GM19238 (cell line): ENCODE measurements at regions not wholly inside any gene's neighbourhood (a gene's known extent, or its start where the extent isn't known, plus 50 kb on each side); places are given as distances from the start of the nearest gene placed in this dataset.

Experiments used
- DNase-seq: peaks from one replicate; pipeline ENCODE4 v3.0.0; 2011; ENCODE audit warnings: low spot score; ENCODE audit not compliant: insufficient read length

GRCh38 chr6:169082817-169083507 is 170.7 kb downstream of the THBS2 start:
- no peak for DNase-seq

- no peak for DNase-seq
Observed at GRCh38 chr6:169082093-169082492, 171.6 kb downstream of the THBS2 start.

DNA sequence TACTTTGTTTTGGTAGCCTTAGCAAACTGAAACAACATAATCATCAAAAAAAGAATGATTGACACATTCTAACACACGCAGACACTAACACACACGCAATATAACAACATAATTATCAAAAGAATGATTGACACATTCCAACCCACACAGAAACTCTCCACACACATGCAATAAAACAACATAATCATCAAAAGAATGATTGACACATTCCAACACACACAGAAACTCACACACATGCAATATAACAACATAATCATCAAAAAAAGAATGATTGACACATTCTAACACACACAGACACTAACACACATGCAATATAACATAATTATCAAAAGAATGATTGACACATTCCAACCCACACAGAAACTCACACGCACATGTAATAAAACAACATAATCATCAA is 172.4 kb downstream of the THBS2 start:
- DNase-seq: no peak

DNA sequence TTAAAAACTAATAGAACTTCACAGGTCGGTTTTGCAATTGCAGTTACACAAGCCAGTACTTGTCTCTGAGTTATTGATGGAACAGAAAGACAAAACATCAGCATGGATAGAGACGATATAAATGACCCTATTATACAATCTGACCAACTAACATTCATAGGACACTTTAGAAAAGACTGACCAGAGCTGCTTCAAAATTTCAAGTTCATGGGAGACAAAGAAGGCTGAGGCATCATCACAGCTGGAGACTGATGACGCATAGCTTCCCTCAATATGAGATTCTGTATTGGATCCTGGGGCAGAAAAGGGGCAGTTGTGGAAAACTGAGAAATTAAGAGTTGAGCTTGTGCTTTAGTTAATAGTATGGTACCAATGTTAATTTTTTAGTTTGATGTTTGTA is 174.0 kb downstream of the THBS2 start:
- DNase-seq: no peak

DNA sequence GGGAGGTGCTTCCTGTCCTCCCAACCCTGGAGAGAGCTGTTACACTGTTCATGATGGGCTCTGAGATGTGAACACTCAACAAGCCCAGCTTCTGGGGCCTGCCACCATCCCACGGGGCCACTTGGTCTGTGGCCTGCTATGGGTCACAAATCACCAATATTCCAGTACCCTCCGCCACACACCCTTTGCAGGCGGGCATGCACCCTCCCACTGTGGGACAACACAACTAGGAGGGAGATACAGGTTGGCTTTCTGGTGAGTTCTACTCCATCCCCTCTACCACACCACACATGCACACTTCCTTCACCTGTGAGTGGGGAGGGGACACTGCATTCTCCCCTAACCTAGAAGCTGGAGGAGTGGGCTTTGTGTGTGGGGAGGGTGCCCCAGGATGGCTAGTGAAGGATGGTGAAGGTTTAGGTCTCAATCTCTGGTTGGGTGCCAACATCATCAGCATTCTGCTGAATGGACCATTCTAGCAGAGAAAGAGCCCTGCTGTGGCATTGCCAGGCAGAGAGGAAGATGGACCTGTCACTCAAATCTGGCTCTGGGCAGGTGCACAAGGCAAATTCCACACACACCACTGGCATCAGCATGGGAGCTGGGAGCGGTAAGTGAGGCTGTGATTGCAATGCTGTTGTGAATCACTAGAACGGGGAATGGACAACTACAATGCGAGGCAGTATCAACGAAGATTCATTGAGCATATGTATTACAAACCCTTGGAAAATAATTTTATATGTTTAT is 175.1 kb downstream of the THBS2 start:
- no peak for DNase-seq

GRCh38 chr6:169075915-169076654 is 177.6 kb downstream of the THBS2 start:
- no peak for DNase-seq

DNA sequence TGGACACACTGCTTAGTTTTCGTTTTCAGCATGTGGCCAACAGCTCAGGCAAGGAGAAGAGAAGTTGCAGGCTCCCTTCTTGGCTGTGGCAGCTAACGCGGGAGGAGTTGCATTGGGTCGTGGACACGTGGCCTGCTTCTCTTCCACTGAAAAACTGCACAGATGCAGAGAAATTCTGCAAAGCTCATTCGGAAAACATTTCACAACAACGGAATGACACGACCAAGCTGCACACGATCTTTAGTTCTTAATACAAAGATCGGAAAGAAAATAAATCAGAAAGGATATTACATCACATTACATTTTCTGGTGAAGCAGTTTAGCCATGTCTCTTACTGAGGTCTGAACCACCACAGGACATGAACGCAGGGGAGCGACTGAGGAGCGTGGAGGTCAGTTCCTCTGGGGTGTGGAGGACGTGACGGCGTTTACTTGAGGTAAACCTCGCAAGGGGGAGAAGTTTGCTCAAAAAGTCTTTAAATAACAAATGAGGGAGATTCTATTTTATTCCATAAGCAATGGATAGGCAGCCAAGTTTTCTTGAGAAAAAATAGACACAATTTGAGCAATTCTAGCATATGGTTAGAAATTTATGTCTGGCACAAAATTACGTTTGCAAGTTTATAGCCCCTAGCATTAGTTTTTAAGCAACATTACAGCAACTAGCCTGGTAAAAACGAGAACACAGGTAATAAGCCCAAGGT is 178.3 kb downstream of the THBS2 start:
- DNase-seq: no peak

DNA sequence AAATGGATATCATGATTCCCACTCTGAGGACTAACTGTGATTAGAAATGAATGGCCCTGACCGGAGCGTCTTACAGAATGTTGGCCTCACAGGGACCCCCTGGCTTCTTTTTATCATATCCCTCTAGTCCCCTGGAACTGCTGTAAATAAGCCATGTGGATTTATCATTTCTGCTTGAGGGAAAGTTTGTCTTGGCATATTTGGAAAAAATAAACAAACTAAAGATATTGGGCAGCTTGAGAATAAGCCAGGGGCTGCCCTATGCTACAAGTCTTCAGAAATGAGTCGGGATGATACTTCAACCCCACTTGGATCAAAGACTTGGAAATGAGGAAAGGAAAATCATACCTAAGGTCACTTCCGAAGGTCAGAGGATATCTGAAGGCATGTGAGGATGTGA is 179.1 kb downstream of the THBS2 start:
- no peak for DNase-seq

GRCh38 chr6:169073311-169073710 is 180.3 kb downstream of the THBS2 start:
- DNase-seq: no peak

DNA sequence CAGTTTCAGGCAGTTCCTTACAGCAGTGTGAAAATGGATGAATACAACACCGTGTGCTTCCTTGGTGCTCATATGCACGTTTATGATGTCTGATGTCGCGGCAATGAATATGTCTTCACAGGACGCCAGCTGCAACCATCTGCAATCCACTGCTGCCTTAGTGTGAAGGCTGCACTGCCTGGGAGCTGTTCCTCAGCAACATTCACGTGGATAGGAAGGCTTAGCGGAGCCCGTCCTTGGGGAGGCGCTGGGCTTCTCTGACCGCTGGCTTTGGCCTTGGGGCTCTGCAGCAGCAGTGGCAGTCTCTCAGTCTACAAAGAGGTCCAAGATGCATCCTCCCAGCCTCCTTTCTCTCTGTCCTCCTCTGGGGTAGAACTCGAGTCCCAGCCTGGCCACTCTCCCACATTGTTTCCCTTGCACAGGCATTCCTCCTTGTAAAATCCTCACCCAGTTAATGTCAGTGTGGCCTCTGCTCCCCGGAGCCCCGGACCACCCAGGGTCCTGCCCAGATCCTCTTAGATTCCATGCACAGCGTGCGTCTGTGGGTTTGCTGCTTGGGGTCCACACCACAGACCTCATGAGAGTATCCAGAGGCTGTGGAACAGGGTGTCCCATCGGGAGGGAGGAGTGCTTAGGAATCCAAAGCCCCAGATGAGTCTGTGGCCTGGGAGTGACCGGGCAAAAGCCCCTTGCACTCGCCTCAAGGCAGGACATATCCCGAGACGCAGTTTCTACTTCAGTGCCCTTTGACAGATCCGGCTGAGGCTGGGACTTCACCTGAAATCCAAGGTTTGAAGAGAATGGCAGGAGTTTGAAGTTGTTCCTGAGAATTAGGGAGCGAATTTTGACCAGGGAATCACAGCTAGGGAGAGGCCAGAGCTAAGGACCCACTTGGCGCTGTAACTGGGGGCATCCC is 181.3 kb downstream of the THBS2 start:
- no peak for DNase-seq

DNA sequence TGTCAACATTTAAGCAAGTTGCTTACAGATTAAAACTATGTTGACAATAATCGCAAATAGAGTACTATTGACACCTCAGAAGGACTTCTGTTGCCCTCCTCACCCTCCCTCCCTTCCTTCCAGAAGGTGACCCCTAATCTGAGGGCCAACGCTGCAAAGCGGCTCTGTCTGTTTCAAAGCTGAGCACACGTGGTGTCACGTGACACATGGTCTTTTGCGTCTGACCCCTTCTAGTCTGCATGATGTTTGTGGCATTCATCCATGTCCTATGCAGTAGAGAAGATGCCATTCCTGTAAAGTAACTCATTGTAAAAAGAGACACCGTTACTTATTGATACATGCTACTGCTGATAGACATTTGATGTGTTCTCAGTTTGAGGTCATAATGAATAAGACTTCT is 182.3 kb downstream of the THBS2 start:
- no peak for DNase-seq

DNA sequence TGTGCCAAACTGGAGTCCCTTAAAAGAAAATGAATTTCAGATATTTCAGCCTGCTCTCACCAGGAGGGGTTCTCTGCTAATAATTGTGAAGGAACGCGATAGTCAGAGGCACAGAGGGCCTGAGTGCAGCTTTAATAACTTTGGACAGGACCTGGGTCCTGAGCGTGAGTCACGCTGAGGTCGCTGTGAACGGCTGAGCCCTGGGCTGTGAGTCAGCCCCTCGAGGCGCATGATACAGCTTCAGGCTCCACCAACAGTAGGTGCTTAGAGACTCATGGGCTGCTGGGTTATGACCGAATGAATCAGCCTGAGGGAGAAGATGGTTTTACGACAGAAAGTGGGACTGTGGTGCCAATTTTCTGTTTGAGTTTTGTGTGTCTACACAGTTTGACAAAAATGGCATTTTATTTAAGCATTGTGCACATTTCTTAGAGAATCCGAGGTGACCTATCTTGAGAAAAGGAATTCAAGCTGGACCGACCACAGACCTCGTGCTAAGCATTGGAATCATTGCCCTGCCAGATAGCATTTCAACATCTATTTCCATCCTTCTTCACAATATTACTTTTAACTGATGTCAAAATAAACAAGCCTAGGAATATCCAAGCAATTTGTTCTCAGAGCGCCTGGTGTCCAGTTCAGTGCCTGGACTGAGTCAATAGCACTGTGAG is 183.0 kb downstream of the THBS2 start:
- no peak for DNase-seq

GRCh38 chr6:169069356-169069755 is 184.3 kb downstream of the THBS2 start:
- no peak for DNase-seq

GRCh38 chr6:169064194-169064593 is 189.5 kb downstream of the THBS2 start:
- no peak for DNase-seq

GRCh38 chr6:169062272-169062671 is 191.4 kb downstream of the THBS2 start:
- no peak for DNase-seq

DNA sequence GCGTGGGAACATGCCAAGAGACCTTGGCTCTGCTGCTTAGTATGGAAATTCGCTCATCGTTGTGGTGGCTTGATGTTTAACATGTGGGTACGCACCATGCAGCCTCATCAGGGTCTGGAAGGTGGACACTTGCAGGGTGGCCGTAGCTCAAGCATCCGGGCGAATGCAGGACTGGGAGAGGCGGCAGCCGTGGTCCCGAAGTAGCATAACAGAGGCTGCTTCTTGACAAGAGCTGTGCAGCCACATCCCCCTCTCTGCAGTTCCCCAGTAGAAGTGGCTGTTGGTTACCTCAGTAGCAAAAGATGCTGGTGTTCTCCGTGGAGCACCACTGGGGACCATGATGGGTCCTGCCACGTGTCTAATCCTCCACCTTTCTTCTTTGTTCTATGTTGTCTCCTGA is 195.0 kb downstream of the THBS2 start:
- no peak for DNase-seq

GRCh38 chr6:169052462-169052861 is 201.2 kb downstream of the THBS2 start:
- no peak for DNase-seq

- DNase-seq: no peak
Observed at GRCh38 chr6:169051371-169051770, 202.3 kb downstream of the THBS2 start.

GRCh38 chr6:169048865-169049205 is 204.8 kb downstream of the THBS2 start:
- no peak for DNase-seq

DNA sequence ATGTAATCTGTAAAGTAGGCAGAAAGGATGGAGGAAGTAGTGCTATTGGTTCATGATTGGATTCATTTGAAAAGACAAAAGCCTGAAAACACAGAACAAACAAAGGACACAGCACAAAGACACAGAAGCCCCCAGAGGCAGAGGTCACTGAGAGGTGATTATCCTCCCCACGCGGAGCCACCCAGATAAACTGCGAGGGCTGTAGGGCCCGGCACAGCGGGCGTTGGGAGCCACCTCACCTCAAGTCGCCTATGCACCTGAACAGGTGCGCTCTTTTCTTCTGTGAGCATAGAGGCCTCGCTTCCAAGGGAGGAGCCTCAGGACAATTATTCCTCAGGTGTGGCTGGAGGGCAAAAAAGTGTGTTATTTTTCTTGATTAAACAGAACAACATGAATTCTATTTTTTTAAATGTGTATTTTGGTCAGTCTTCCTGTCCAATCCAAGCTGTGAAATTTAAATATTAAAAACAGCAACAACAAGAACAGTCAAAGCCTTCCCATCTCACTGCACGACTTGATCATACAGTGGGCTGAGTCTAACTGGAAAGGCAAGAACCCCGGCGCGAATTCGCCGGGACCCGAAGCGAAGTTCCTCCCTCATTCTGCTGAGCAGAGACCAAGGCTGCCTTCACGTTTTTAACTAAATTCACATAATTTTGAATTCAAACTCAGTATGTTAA is 205.3 kb downstream of the THBS2 start:
- DNase-seq: no peak
